ENCODE measurements at regions not wholly inside any gene's neighbourhood (a gene's known extent, or its start where the extent isn't known, plus 50 kb on each side); places are given as distances from the start of the nearest gene placed in this dataset.

- no peaks in the 10 kb centered on the region for H3K79me2 ChIP-seq (ENCODE audit: control insufficient read depth, insufficient read depth, low read length)
- intact Hi-C loops (cut with micrococcal nuclease) (no loop called here), dilution Hi-C loops (cut with MboI; ENCODE audit: extremely low pct_ligation_motif_present, low sequenced_read_pairs) (no loop called here)
- no peak overlapping the region for H3K4me2 ChIP-seq (ENCODE audit: insufficient read depth, low read length)
- TF ChIP-seq POLR2AphosphoS5 (IDR thresholded peaks at IDR 0.05; ENCODE audit: insufficient read depth, low read depth, low read length) = no peak
- ChIA-PET POLR2A (no interaction called here), CTCF (no interaction called here)
- no TSS peak for BruUV-seq (replicated peaks)
- H3K4me1 ChIP-seq (ENCODE audit: control insufficient read depth, extremely low read depth, insufficient read depth, low read length) = no peaks in the 10 kb centered on the region
- H4K20me1 ChIP-seq (replicated peaks; ENCODE audit: control insufficient read depth, extremely low read depth, insufficient read depth, low read length) = no peaks in the 10 kb centered on the region
- H3K4me3 ChIP-seq (replicated peaks in 1 of 3; ENCODE audit: insufficient read depth in 1 of 3, low read depth in 1 of 3, low read length in 3 of 3) = no peak overlapping the region
- H3K9me3 ChIP-seq (replicated peaks; ENCODE audit: control insufficient read depth, insufficient read depth, low read length) = no peaks in the 10 kb centered on the region
- H3K9me1 ChIP-seq (replicated peaks; ENCODE audit: control insufficient read depth, extremely low read depth, insufficient read depth, low read length) = no peaks in the 10 kb centered on the region
- no peaks in the 10 kb centered on the region for H3K36me3 ChIP-seq (ENCODE audit: control insufficient read depth in 2 of 2, extremely low read depth in 1 of 2, insufficient read depth in 2 of 2, low read length in 2 of 2)
- no peak overlapping the region for H3K27ac ChIP-seq (ENCODE audit: insufficient read depth, low read depth, low read length)
- no peak for DNase-seq (ENCODE audit: low read depth, low spot score)
- no peak overlapping the region for H3K9ac ChIP-seq (replicated peaks; ENCODE audit: extremely low read depth, insufficient read depth, low read length)
- H2AFZ ChIP-seq (ENCODE audit: low read depth, low read length) = no peak overlapping the region
- no peaks in the 10 kb centered on the region for H3K27me3 ChIP-seq (ENCODE audit: control insufficient read depth in 2 of 2, insufficient read depth in 2 of 2, low read length in 2 of 2)
- FAIRE-seq = no peak
These were observed 156.4 kb upstream of the KYNU start for GRCh38 chr2:142721015-142721414.

DNA sequence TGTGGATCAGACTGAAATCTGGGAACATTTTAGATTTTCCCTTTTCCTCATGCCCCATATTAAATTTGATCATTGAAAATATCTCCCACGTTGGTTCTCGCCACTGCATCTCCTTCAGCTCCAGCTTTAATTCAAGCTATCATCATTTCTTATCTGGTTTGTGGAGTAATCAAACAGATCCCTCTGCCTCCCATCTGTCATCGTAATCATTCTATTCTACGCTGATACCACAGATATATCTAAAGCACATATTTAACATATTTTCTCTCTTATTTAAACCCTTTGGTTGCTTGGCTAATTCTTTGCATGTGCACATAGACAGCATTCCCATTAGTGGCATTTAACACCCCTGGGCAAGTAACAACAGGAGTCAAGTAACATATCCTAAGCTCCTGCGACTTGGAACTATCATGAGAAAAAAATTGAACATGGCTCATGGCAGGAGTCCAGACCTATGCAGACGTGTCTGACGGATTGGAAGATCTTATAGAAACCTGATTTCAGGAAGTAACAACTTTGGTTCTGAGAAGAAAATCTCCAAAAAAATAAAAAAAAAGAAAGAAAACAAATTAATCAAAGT is 158.8 kb upstream of the KYNU start:
- H3K36me3 ChIP-seq (ENCODE audit: control insufficient read depth in 2 of 2, extremely low read depth in 1 of 2, insufficient read depth in 2 of 2, low read length in 2 of 2) = no peaks in the 10 kb centered on the region
- H3K9ac ChIP-seq (replicated peaks; ENCODE audit: extremely low read depth, insufficient read depth, low read length) = no peak overlapping the region
- no peak overlapping the region for H3K4me2 ChIP-seq (ENCODE audit: insufficient read depth, low read length)
- no peaks in the 10 kb centered on the region for H3K4me1 ChIP-seq (ENCODE audit: control insufficient read depth, extremely low read depth, insufficient read depth, low read length)
- H4K20me1 ChIP-seq (replicated peaks; ENCODE audit: control insufficient read depth, extremely low read depth, insufficient read depth, low read length) = no peaks in the 10 kb centered on the region
- ChIA-PET POLR2A (no interaction called here), CTCF (interaction anchor here (2.7 kb wide), 1 partner anchor 10 kb away, joined by 6 read pairs; no protein-coding TSS in a partner anchor)
- no peak for TF ChIP-seq MYC (IDR thresholded peaks at IDR 0.05; ENCODE audit: low read depth, low read length)
- dilution Hi-C loops (cut with MboI; ENCODE audit: extremely low pct_ligation_motif_present, low sequenced_read_pairs) (no loop called here), intact Hi-C loops (cut with micrococcal nuclease) (no loop called here)
- no peak overlapping the region for H3K27ac ChIP-seq (ENCODE audit: insufficient read depth, low read depth, low read length)
- BruUV-seq (replicated peaks) = no TSS peak
- no peaks in the 10 kb centered on the region for H3K79me2 ChIP-seq (ENCODE audit: control insufficient read depth, insufficient read depth, low read length)
- no peak overlapping the region for H2AFZ ChIP-seq (ENCODE audit: low read depth, low read length)
- H3K9me1 ChIP-seq (replicated peaks; ENCODE audit: control insufficient read depth, extremely low read depth, insufficient read depth, low read length) = no peaks in the 10 kb centered on the region
- H3K4me3 ChIP-seq (replicated peaks in 1 of 3; ENCODE audit: insufficient read depth in 1 of 3, low read depth in 1 of 3, low read length in 3 of 3) = no peak overlapping the region
- no peaks in the 10 kb centered on the region for H3K27me3 ChIP-seq (ENCODE audit: control insufficient read depth in 2 of 2, insufficient read depth in 2 of 2, low read length in 2 of 2)
- FAIRE-seq (no peak), DNase-seq (ENCODE audit: low read depth, low spot score) (no peak)
- H3K9me3 ChIP-seq (replicated peaks; ENCODE audit: control insufficient read depth, insufficient read depth, low read length) = no peaks in the 10 kb centered on the region

Measured in endothelial cell of umbilical vein (primary cell).